GM12891 (cell line): ENCODE measurements at regions not wholly inside any gene's neighbourhood (a gene's known extent, or its start where the extent isn't known, plus 50 kb on each side); places are given as distances from the start of the nearest gene placed in this dataset.

Experiments
- DNase-seq: peaks from one replicate; pipeline ENCODE4 v3.0.0; 2011; ENCODE audit warnings: low spot score; ENCODE audit not compliant: insufficient read length
- FAIRE-seq: peaks from 2 replicates; lab custom pipeline; 2011; peaks lifted over from hg19 to GRCh38; lab: Jason Lieb, UNC
- PAX5 ChIP-seq: IDR thresholded peaks from 2 replicates; pipeline ENCODE4 v1.6.1; 2011; ENCODE audit warnings: low read length, moderate library complexity, mild to moderate bottlenecking; ENCODE audit not compliant: insufficient read depth, severe bottlenecking
- POLR2A ChIP-seq: IDR thresholded peaks from 2 replicates; pipeline ENCODE4 v1.6.1; 2011; ENCODE audit warnings: low read depth, low read length, control low read depth
- POLR2AphosphoS5 ChIP-seq: IDR thresholded peaks from 2 replicates; pipeline ENCODE4 v1.6.1; 2011; ENCODE audit warnings: low read depth, low read length, control low read depth
- POU2F2 ChIP-seq: IDR thresholded peaks from 2 replicates; pipeline ENCODE4 v1.6.1; 2011; ENCODE audit warnings: low read depth, mild to moderate bottlenecking, control low read depth, low read length, moderate library complexity
- SPI1 ChIP-seq: IDR thresholded peaks from 2 replicates; pipeline ENCODE4 v1.6.1; 2011; ENCODE audit warnings: low read depth, low read length, control low read depth
- TAF1 ChIP-seq: IDR thresholded peaks from 2 replicates; pipeline ENCODE4 v1.6.1; 2011; ENCODE audit warnings: low read depth, low read length, control low read depth

DNA sequence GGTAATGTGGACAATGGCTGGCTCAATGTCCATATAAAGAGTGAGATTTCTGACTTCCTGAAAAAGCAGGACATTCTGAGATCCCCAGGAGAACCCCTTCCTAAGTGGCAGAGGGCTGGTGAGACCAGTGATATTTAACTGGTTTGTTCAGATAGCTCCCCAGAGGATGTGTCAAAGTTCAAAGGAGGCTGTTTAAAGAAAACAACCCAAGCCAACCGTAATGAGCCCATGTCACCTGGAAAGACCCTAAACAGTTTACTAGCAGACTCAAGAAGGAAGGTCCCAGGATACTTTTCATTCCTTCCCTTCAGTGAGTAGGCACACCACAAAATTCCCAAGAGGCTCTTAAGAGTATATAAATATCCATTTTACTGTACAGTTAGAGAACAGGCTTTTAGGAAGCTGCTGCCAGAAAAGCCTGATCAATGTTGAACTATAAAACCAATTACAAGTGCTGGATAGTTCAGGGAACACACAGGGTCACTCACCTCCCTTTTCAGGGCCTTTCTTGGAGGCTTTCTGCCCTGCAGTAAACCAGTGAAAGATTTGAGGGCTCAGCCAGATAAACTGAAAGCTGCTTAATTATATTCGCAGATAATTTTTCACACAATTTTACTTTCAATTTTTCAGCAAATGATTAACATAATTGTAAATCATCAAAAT is 293.5 kb downstream of the ASXL3 start:
- no peak for TF ChIP-seq TAF1
- TF ChIP-seq SPI1 = no peak
- no peak for TF ChIP-seq PAX5
- TF ChIP-seq POU2F2 = no peak
- no peak for TF ChIP-seq POLR2A
- TF ChIP-seq POLR2AphosphoS5 = no peak
- FAIRE-seq (no peak), DNase-seq (no peak)

DNA sequence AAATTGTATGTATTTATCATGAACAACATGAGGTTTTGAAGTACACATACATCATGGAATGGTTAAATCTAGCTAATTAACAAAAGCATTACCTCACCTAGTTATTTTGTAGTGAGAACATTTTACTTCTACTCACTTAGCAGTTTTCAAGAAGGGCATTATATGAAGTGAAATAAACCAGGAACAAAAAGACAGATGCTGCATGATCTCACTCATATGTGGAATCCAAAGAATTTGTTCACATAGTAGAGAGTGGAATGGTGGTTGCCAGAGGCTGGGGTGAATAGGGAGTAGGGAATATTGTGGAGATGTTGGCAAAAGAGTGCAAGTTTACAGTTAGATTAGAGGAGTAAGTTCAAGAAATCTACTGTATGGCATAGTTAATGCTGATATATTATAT is 292.0 kb downstream of the ASXL3 start:
- no peak for DNase-seq
- TF ChIP-seq POLR2A = no peak
- no peak for TF ChIP-seq PAX5
- no peak for FAIRE-seq

DNA sequence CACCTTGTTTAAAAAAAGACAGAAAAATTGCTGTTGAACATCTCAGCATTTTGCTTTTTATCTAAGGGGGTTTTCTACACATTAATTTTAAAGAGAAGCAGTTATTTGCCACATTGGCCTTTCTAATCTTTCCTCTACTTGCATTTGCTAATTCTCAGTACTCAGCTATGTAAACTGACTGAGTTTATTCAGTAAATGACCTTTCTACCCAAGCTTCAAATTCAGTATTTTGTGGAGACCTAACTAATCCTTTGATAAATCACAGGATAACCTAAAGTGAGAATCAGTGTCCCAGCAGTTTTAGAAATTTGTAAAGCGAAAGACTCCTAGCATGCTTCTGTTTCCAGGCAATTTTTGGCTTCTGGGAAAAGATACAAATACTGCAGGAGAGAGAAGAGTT is 288.4 kb downstream of the ASXL3 start:
- no peak for TF ChIP-seq PAX5
- TF ChIP-seq POLR2AphosphoS5 = no peak
- TF ChIP-seq SPI1 = no peak
- TF ChIP-seq TAF1 = no peak
- no peak for TF ChIP-seq POU2F2
- no peak for TF ChIP-seq POLR2A
- FAIRE-seq = no peak
- DNase-seq = no peak

GRCh38 chr18:33863912-33864311 is 285.9 kb downstream of the ASXL3 start:
- DNase-seq (no peak), FAIRE-seq (no peak)
- TF ChIP-seq PAX5 = no peak
- TF ChIP-seq TAF1 = no peak
- TF ChIP-seq POLR2AphosphoS5 = no peak
- TF ChIP-seq POLR2A = no peak
- TF ChIP-seq POU2F2 = no peak
- no peak for TF ChIP-seq SPI1

- TF ChIP-seq POU2F2 = no peak
- no peak for TF ChIP-seq POLR2AphosphoS5
- no peak for TF ChIP-seq TAF1
- TF ChIP-seq SPI1 = no peak
- FAIRE-seq (no peak), DNase-seq (no peak)
Observed at GRCh38 chr18:33854827-33855139, 276.8 kb downstream of the ASXL3 start.

GRCh38 chr18:33854086-33854826 is 276.2 kb downstream of the ASXL3 start:
- no peak for FAIRE-seq
- no peak for TF ChIP-seq PAX5
- TF ChIP-seq TAF1 = no peak
- no peak for TF ChIP-seq POU2F2
- TF ChIP-seq POLR2AphosphoS5 = no peak
- TF ChIP-seq SPI1 = no peak
- no peak for TF ChIP-seq POLR2A
- DNase-seq = no peak

DNA sequence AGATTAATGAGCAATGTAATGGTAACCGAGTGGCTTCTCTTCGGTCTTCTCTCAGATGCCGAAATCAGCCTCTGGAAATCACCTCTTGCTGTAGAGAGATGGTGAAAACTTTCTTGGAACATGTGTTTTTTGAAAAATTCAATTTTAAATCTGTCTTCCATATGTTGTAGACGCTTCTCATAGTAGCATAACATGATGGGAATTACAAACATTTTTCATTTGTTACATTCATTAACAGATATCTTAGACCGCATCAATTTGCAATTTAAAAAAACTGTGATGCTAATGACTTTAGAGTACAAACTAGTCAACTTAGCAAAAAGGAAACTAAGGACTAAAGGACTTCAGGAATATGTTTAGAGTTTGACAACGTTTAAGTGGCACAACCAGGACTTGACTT is 275.2 kb downstream of the ASXL3 start:
- DNase-seq = no peak
- TF ChIP-seq SPI1 (no peak), PAX5 (no peak), TAF1 (no peak), POU2F2 (no peak), POLR2AphosphoS5 (no peak), POLR2A (no peak)
- FAIRE-seq = no peak

GRCh38 chr18:33851546-33852078 is 273.6 kb downstream of the ASXL3 start:
- DNase-seq = no peak
- FAIRE-seq = no peak
- no peak for TF ChIP-seq POLR2AphosphoS5
- no peak for TF ChIP-seq POU2F2
- no peak for TF ChIP-seq SPI1
- no peak for TF ChIP-seq POLR2A
- no peak for TF ChIP-seq TAF1
- TF ChIP-seq PAX5 = no peak

- FAIRE-seq (no peak), DNase-seq (no peak)
- no peak for TF ChIP-seq POLR2AphosphoS5
- no peak for TF ChIP-seq POU2F2
- no peak for TF ChIP-seq POLR2A
- TF ChIP-seq SPI1 = no peak
- TF ChIP-seq TAF1 = no peak
- no peak for TF ChIP-seq PAX5
Observed at GRCh38 chr18:33849731-33850130, 271.7 kb downstream of the ASXL3 start.

DNA sequence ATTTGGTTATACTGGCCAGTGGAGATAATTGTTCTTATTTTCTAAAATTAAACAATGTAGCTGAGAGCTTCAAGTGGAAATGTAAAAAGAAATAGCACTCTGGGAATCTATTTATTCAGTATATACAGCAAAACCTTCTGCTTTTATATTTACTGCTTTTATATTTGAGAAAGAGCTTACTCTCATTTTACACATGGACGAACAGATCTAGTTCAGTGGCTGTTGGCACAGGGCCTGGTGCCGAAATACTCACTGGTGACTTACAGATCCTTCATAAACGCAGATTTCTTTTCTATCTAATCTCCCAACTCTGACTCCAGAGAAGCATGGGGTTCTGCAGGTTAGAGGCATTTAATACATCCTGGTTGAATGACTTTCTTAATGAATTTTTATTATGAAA is 266.2 kb downstream of the ASXL3 start:
- DNase-seq = no peak

More for the DNA sequence above, 266.2 kb downstream of the ASXL3 start:
- no peak for FAIRE-seq
- TF ChIP-seq POLR2AphosphoS5 (no peak), POU2F2 (no peak), TAF1 (no peak), POLR2A (no peak), SPI1 (no peak), PAX5 (no peak)
